ENCODE measurements at regions not wholly inside any gene's neighbourhood (a gene's known extent, or its start where the extent isn't known, plus 50 kb on each side); places are given as distances from the start of the nearest gene placed in this dataset.

GRCh38 chr2:164151522-164151921, 415.7 kb upstream of the FIGN start:
- H3K4me3 Mint-ChIP-seq (ENCODE audit: unreplicated experiment) = no peak overlapping the region
- intact Hi-C loops (cut with micrococcal nuclease; ENCODE audit: unreplicated experiment) = no loop called here
- TF ChIP-seq CTCF (IDR thresholded peaks at IDR 0.05; ENCODE audit: insufficient read depth in 1 of 2, low read depth in 1 of 2, low read length in 1 of 2, severe bottlenecking in 1 of 2, unreplicated experiment in 1 of 2) = no peak
- no peak overlapping the region for H3K27ac Mint-ChIP-seq (ENCODE audit: unreplicated experiment)
- H3K4me1 Mint-ChIP-seq (ENCODE audit: low read depth, unreplicated experiment) = no peaks in the 10 kb centered on the region
- POLR2A ChIA-PET = no interaction called here
- Histone ChIP-seq H3K36me3 (ENCODE audit: control insufficient read depth, insufficient read depth, low read length) (no peaks in the 10 kb centered on the region), H3K4me3 (ENCODE audit: low read depth, low read length) (no peak overlapping the region), H3K27me3 (replicated peaks; ENCODE audit: control insufficient read depth, insufficient read depth, low read length) (no peaks in the 10 kb centered on the region), H3K9me3 (peaks cover 2% of the 10 kb centered on the region; the same call in 1 of the 2 replicates), H3K4me1 (no peaks in the 10 kb centered on the region)
- CTCF ChIA-PET = no interaction called here
- H3K27me3 Mint-ChIP-seq (ENCODE audit: insufficient read depth, unreplicated experiment) = peaks cover 4% of the 10 kb centered on the region
- BruUV-seq (replicated peaks) = no TSS peak
- H3K9me3 Mint-ChIP-seq (ENCODE audit: unreplicated experiment) = no peaks in the 10 kb centered on the region
- no peaks in the 10 kb centered on the region for H3K36me3 Mint-ChIP-seq (ENCODE audit: insufficient read depth, unreplicated experiment)
- DNase-seq = no peak

- Mint-ChIP-seq H3K27ac (ENCODE audit: unreplicated experiment) (no peak overlapping the region), H3K27me3 (ENCODE audit: insufficient read depth, unreplicated experiment) (peaks cover 7% of the 10 kb centered on the region), H3K36me3 (ENCODE audit: insufficient read depth, unreplicated experiment) (no peaks in the 10 kb centered on the region), H3K4me3 (ENCODE audit: unreplicated experiment) (no peak overlapping the region), H3K9me3 (ENCODE audit: unreplicated experiment) (no peaks in the 10 kb centered on the region), H3K4me1 (ENCODE audit: low read depth, unreplicated experiment) (no peaks in the 10 kb centered on the region)
- BruUV-seq (replicated peaks) = no TSS peak
- ChIA-PET CTCF (no interaction called here), POLR2A (no interaction called here)
- Histone ChIP-seq H3K36me3 (ENCODE audit: control insufficient read depth, insufficient read depth, low read length) (no peaks in the 10 kb centered on the region), H3K4me3 (ENCODE audit: low read depth, low read length) (no peak overlapping the region), H3K27me3 (replicated peaks; ENCODE audit: control insufficient read depth, insufficient read depth, low read length) (no peaks in the 10 kb centered on the region), H3K9me3 (peaks cover 2% of the 10 kb centered on the region; the same call in 1 of the 2 replicates), H3K4me1 (no peaks in the 10 kb centered on the region)
- intact Hi-C loops (cut with micrococcal nuclease; ENCODE audit: unreplicated experiment) = no loop called here
- no peak for TF ChIP-seq CTCF (IDR thresholded peaks at IDR 0.05; ENCODE audit: insufficient read depth in 1 of 2, low read depth in 1 of 2, low read length in 1 of 2, severe bottlenecking in 1 of 2, unreplicated experiment in 1 of 2)
- no peak for DNase-seq
Measured at GRCh38 chr2:164150604-164151003, 414.8 kb upstream of the FIGN start.

- ChIA-PET CTCF (no interaction called here), POLR2A (no interaction called here)
- H3K27me3 Mint-ChIP-seq (ENCODE audit: insufficient read depth, unreplicated experiment) = peaks cover 8% of the 10 kb centered on the region
- H3K4me1 Mint-ChIP-seq (ENCODE audit: low read depth, unreplicated experiment) = no peaks in the 10 kb centered on the region
- no peaks in the 10 kb centered on the region for H3K9me3 ChIP-seq
- H3K4me1 ChIP-seq = no peaks in the 10 kb centered on the region
- no peaks in the 10 kb centered on the region for H3K27me3 ChIP-seq (replicated peaks; ENCODE audit: control insufficient read depth, insufficient read depth, low read length)
- no TSS peak for BruUV-seq (replicated peaks)
- H3K4me3 ChIP-seq (ENCODE audit: low read depth, low read length) = no peak overlapping the region
- H3K36me3 Mint-ChIP-seq (ENCODE audit: insufficient read depth, unreplicated experiment) = no peaks in the 10 kb centered on the region
- H3K4me3 Mint-ChIP-seq (ENCODE audit: unreplicated experiment) = no peak overlapping the region
- intact Hi-C loops (cut with micrococcal nuclease; ENCODE audit: unreplicated experiment) = no loop called here
- no peaks in the 10 kb centered on the region for H3K36me3 ChIP-seq (ENCODE audit: control insufficient read depth, insufficient read depth, low read length)
- H3K9me3 Mint-ChIP-seq (ENCODE audit: unreplicated experiment) = no peaks in the 10 kb centered on the region
- TF ChIP-seq CTCF (IDR thresholded peaks at IDR 0.05; ENCODE audit: insufficient read depth in 1 of 2, low read depth in 1 of 2, low read length in 1 of 2, severe bottlenecking in 1 of 2, unreplicated experiment in 1 of 2) = no peak
- no peak overlapping the region for H3K27ac Mint-ChIP-seq (ENCODE audit: unreplicated experiment)
- DNase-seq = no peak
Measured at GRCh38 chr2:164146441-164146840, 410.6 kb upstream of the FIGN start.

All from Caco-2 (cell line).